ENCODE measurements at regions not wholly inside any gene's neighbourhood (a gene's known extent, or its start where the extent isn't known, plus 50 kb on each side); places are given as distances from the start of the nearest gene placed in this dataset.
"Not testable (repeated sequence)": the region's sequence is repeated elsewhere in the genome, so short reads cannot be mapped to it uniquely, and the experiment has no call there.

DNA sequence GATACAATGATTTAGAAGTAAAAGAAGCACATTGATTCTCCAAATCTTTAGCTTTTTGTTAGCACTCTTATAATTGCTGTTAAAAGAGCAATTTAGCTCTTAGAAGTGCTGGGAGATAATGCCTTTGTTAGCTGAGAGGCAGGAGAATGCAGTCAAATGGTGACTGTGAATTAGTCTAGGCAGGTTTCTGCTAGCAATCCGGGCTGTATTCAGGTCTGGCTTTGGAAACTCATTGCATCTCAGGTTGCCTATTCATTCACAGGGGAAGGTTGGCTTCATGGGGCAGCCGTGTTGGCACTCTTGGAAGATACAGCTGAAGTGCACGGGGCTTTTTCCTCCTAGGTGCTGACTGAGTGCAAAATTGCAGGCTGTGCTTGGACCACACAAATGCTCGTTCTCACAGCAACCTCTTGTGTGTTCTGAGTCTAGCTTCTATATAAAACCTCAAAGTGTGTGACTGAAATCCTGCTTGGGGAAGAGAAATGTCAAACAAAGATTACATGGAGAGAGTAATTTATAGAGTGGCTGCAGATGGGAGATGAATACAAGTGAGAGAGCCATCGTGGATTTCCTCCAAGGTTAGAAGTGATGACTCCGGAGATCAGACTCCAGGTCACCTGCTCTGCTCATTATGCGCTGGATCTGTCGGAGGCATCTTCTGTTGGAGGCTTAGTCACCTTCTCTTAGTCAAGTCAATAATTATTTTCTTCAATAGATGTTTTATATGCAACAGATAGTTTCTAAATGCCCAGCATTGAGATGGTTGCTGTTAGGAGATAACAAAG is 167.8 kb downstream of the PMAIP1 start:
- Histone ChIP-seq H3K36me3 (ENCODE audit: insufficient read depth, low read length, poor library complexity, severe bottlenecking) (no peaks in the 10 kb centered on the region), H3K27me3 (replicated peaks; ENCODE audit: insufficient read depth, low read depth, low read length, poor library complexity) (no peaks in the 10 kb centered on the region), H3K9me3 (ENCODE audit: low read depth, low read length, poor library complexity, severe bottlenecking) (no peaks in the 10 kb centered on the region), H3K27ac (ENCODE audit: low read depth, low read length, poor library complexity, severe bottlenecking) (no peak overlapping the region), H3K4me1 (ENCODE audit: insufficient read depth, low read length, poor library complexity, severe bottlenecking) (no peaks in the 10 kb centered on the region), H3K4me3 (ENCODE audit: low read depth, low read length, poor library complexity, severe bottlenecking) (no peak overlapping the region)
- no TSS peak for BruUV-seq (replicated peaks)
- intact Hi-C loops (cut with micrococcal nuclease; ENCODE audit: unreplicated experiment) = no loop called here
- no peak for DNase-seq (ENCODE audit: low spot score)
- ChIA-PET POLR2A (ENCODE audit: low non-redundant PET) (no interaction called here), CTCF (no interaction called here)
- no peak for TF ChIP-seq EZH2 (IDR thresholded peaks at IDR 0.05; ENCODE audit: borderline replicate concordance, low read depth, low read length, poor library complexity, severe bottlenecking)
- TF ChIP-seq, protein P1, sequence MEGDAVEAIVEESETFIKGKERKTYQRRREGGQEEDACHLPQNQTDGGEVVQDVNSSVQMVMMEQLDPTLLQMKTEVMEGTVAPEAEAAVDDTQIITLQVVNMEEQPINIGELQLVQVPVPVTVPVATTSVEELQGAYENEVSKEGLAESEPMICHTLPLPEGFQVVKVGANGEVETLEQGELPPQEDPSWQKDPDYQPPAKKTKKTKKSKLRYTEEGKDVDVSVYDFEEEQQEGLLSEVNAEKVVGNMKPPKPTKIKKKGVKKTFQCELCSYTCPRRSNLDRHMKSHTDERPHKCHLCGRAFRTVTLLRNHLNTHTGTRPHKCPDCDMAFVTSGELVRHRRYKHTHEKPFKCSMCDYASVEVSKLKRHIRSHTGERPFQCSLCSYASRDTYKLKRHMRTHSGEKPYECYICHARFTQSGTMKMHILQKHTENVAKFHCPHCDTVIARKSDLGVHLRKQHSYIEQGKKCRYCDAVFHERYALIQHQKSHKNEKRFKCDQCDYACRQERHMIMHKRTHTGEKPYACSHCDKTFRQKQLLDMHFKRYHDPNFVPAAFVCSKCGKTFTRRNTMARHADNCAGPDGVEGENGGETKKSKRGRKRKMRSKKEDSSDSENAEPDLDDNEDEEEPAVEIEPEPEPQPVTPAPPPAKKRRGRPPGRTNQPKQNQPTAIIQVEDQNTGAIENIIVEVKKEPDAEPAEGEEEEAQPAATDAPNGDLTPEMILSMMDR (conservative IDR thresholded peaks at IDR 0.05; ENCODE audit: low read depth, low read length) = no peak

DNA sequence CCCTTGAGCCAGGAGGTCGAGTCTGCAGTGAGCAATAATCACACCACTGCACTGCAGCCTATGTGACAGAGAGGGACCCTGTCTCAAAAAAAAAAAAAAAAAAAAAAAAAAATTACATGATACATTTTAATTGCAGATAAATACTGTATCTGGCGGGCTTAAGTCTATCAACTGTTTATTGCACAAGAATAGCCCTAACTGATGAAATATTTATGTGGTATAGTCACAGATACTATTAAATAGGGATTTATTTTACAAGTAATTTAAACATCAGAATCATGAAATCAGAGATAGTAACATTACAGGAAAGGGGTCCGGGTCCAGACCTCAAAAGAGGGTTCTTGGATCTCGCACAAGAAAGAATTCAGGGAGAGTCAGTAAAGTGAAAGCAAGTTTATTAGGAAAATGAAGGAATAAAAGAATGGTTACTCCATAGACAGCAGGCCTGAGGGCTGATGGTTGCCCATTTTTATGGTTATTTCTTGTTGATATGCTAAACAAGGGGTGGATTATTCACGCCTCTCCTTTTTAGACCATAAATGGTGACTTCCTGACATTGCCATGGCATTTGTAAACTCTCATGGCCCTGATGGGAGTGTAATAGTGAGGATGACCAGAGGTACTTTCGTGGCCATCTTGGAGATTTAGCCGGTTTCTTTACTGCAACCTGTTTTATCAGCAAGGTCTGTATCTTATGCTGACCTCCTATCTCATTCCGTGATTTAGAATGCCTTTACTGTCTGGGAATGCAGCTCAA is 166.6 kb downstream of the PMAIP1 start:
- no peak overlapping the region for H3K4me3 ChIP-seq (ENCODE audit: low read depth, low read length, poor library complexity, severe bottlenecking)
- H3K27ac ChIP-seq (ENCODE audit: low read depth, low read length, poor library complexity, severe bottlenecking) = no peak overlapping the region
- POLR2A ChIA-PET (ENCODE audit: low non-redundant PET) = no interaction called here
- no peaks in the 10 kb centered on the region for H3K27me3 ChIP-seq (replicated peaks; ENCODE audit: insufficient read depth, low read depth, low read length, poor library complexity)
- no peak for DNase-seq (ENCODE audit: low spot score)
- intact Hi-C loops (cut with micrococcal nuclease; ENCODE audit: unreplicated experiment) = no loop called here
- H3K4me1 ChIP-seq (ENCODE audit: insufficient read depth, low read length, poor library complexity, severe bottlenecking) = no peaks in the 10 kb centered on the region
- no TSS peak for BruUV-seq (replicated peaks)
- TF ChIP-seq EZH2 (IDR thresholded peaks at IDR 0.05; ENCODE audit: borderline replicate concordance, low read depth, low read length, poor library complexity, severe bottlenecking) = no peak
- TF ChIP-seq, protein P1 (conservative IDR thresholded peaks at IDR 0.05; ENCODE audit: low read depth, low read length) = no peak
- CTCF ChIA-PET = no interaction called here
- H3K36me3 ChIP-seq (ENCODE audit: insufficient read depth, low read length, poor library complexity, severe bottlenecking) = no peaks in the 10 kb centered on the region
- H3K9me3 ChIP-seq (ENCODE audit: low read depth, low read length, poor library complexity, severe bottlenecking) = no peaks in the 10 kb centered on the region

DNA sequence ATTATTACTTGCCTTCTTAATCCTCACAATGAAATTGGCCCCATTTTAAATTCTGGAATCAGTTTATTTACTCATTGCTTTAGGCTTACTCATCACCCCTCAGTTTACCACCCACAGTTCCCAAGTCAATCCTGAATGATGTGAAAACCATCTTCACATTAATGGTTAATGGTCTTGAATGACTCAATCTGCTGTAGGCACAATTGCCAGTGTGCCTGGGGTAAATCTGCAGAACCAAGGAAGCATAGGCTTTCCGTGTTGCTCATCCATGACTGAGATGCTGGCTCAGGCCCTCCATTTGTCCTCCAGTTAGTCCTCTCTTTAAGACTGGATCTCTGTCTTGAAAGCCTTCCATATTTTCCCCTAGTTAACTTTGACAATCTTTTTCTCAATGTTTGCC is 164.5 kb downstream of the PMAIP1 start:
- no peaks in the 10 kb centered on the region for H3K27me3 ChIP-seq (replicated peaks; ENCODE audit: insufficient read depth, low read depth, low read length, poor library complexity)
- no peaks in the 10 kb centered on the region for H3K36me3 ChIP-seq (ENCODE audit: insufficient read depth, low read length, poor library complexity, severe bottlenecking)
- ChIA-PET CTCF (interaction anchor here (0.7 kb wide), 1 partner anchor 8 kb away, joined by 3 read pairs; no protein-coding TSS in a partner anchor), POLR2A (ENCODE audit: low non-redundant PET) (no interaction called here)
- no TSS peak for BruUV-seq (replicated peaks)
- H3K27ac ChIP-seq (ENCODE audit: low read depth, low read length, poor library complexity, severe bottlenecking) = no peak overlapping the region
- no peaks in the 10 kb centered on the region for H3K4me1 ChIP-seq (ENCODE audit: insufficient read depth, low read length, poor library complexity, severe bottlenecking)
- H3K4me3 ChIP-seq (ENCODE audit: low read depth, low read length, poor library complexity, severe bottlenecking) = no peak overlapping the region
- no peaks in the 10 kb centered on the region for H3K9me3 ChIP-seq (ENCODE audit: low read depth, low read length, poor library complexity, severe bottlenecking)
- TF ChIP-seq EZH2 (IDR thresholded peaks at IDR 0.05; ENCODE audit: borderline replicate concordance, low read depth, low read length, poor library complexity, severe bottlenecking) = no peak
- TF ChIP-seq, protein P1 (conservative IDR thresholded peaks at IDR 0.05; ENCODE audit: low read depth, low read length) = no peak
- intact Hi-C loops (cut with micrococcal nuclease; ENCODE audit: unreplicated experiment) = no loop called here
- peak; percentile 17 for DNase-seq (ENCODE audit: low spot score)

DNA sequence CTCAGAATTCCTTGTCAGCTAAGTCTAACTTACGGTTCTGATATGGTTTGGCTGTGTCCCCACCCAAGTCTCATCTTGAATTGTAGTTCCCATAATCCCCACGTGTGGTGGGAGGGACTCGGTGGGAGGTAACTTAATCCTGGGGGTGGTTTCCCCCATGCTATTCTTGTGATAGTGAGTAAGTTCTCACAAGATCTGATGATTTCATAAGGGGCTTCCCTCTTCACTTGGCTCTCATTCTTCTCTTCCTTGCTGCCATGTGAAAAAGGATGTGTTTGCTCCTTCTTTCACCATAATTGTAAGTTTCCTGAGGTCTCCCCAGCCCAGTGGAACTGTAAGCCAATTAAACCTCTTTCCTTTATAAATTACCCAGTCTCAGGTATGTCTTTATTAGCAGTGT is 163.0 kb downstream of the PMAIP1 start:
- intact Hi-C loops (cut with micrococcal nuclease; ENCODE audit: unreplicated experiment); POLR2A ChIA-PET (ENCODE audit: low non-redundant PET); H3K27ac ChIP-seq (ENCODE audit: low read depth, low read length, poor library complexity, severe bottlenecking); H3K4me3 ChIP-seq (ENCODE audit: low read depth, low read length, poor library complexity, severe bottlenecking); H3K4me1 ChIP-seq (ENCODE audit: insufficient read depth, low read length, poor library complexity, severe bottlenecking); BruUV-seq (replicated peaks); H3K9me3 ChIP-seq (ENCODE audit: low read depth, low read length, poor library complexity, severe bottlenecking); DNase-seq (ENCODE audit: low spot score); CTCF ChIA-PET; H3K27me3 ChIP-seq (replicated peaks; ENCODE audit: insufficient read depth, low read depth, low read length, poor library complexity); H3K36me3 ChIP-seq (ENCODE audit: insufficient read depth, low read length, poor library complexity, severe bottlenecking): not testable (repeated sequence)

Data from A673 (cell line).